ENCODE measurements at regions not wholly inside any gene's neighbourhood (a gene's known extent, or its start where the extent isn't known, plus 50 kb on each side); places are given as distances from the start of the nearest gene placed in this dataset.

- 65% methylated on average over 2 of the region's 32 CpGs for WGBS (ENCODE audit: insufficient coverage, low coverage, low lambda C conversion rate, missing lambda C conversion rate)
- ATAC-seq (no peak), DNase-seq (no peak)
- Histone ChIP-seq H3K36me3 (no peaks in the 10 kb centered on the region), H3K27me3 (no peaks in the 10 kb centered on the region), H3K4me3 (no peak overlapping the region), H3K9me3 (no peaks in the 10 kb centered on the region), H3K4me1 (no peaks in the 10 kb centered on the region), H3K27ac (no peak overlapping the region)
- intact Hi-C loops (cut with DNase I): no loop called here
- TF ChIP-seq POLR2A (IDR thresholded peaks at IDR 0.05): no peak
- TF ChIP-seq CTCF (IDR thresholded peaks at IDR 0.05): no peak
These were observed 179.4 kb upstream of the FN1 start for GRCh38 chr2:215615067-215615802.

GRCh38 chr2:215614296-215614695 is 178.4 kb upstream of the FN1 start:
- intact Hi-C loops (cut with DNase I): no loop called here
- ATAC-seq: no peak
- WGBS (ENCODE audit: insufficient coverage, low coverage, low lambda C conversion rate, missing lambda C conversion rate): 92% methylated on average over 7 of the region's 7 CpGs
- TF ChIP-seq CTCF (IDR thresholded peaks at IDR 0.05): no peak
- no peak for TF ChIP-seq POLR2A (IDR thresholded peaks at IDR 0.05)
- Histone ChIP-seq H3K27me3 (no peaks in the 10 kb centered on the region), H3K9me3 (no peaks in the 10 kb centered on the region), H3K4me3 (no peak overlapping the region), H3K4me1 (peaks cover 0 to 2% (median 0%) of the 10 kb centered on the region in 4 donors), H3K36me3 (no peaks in the 10 kb centered on the region), H3K27ac (no peak overlapping the region)
- DNase-seq: no peak

- Histone ChIP-seq H3K9me3 (no peaks in the 10 kb centered on the region), H3K27ac (no peak overlapping the region), H3K4me3 (no peak overlapping the region), H3K27me3 (no peaks in the 10 kb centered on the region), H3K4me1 (peaks cover 0 to 4% (median 0%) of the 10 kb centered on the region in 4 donors), H3K36me3 (no peaks in the 10 kb centered on the region)
- no peak for DNase-seq
- 98% methylated on average over 6 of the region's 6 CpGs for WGBS (ENCODE audit: insufficient coverage, low coverage, low lambda C conversion rate, missing lambda C conversion rate)
- TF ChIP-seq POLR2A (IDR thresholded peaks at IDR 0.05): no peak
- no peak for TF ChIP-seq CTCF (IDR thresholded peaks at IDR 0.05)
- no peak for ATAC-seq
- intact Hi-C loops (cut with DNase I): no loop called here
These were observed 178.0 kb upstream of the FN1 start for GRCh38 chr2:215613888-215614287.

GRCh38 chr2:215613280-215613679 is 177.4 kb upstream of the FN1 start:
- 65% methylated on average over 5 of the region's 8 CpGs for WGBS (ENCODE audit: insufficient coverage, low coverage, low lambda C conversion rate, missing lambda C conversion rate)
- Histone ChIP-seq H3K9me3 (no peaks in the 10 kb centered on the region), H3K27ac (no peak overlapping the region), H3K36me3 (no peaks in the 10 kb centered on the region), H3K4me3 (no peak overlapping the region), H3K27me3 (no peaks in the 10 kb centered on the region), H3K4me1 (peaks cover 0 to 4% (median 0%) of the 10 kb centered on the region in 4 donors)
- intact Hi-C loops (cut with DNase I): no loop called here
- no peak for ATAC-seq
- TF ChIP-seq CTCF (IDR thresholded peaks at IDR 0.05): no peak
- no peak for TF ChIP-seq POLR2A (IDR thresholded peaks at IDR 0.05)
- DNase-seq: no peak

All from right lobe of liver (tissue), 6 donors.